Ishikawa (cell line): ENCODE measurements at regions not wholly inside any gene's neighbourhood (a gene's known extent, or its start where the extent isn't known, plus 50 kb on each side); places are given as distances from the start of the nearest gene placed in this dataset.

ENCODE experiments used
- CEBPB ChIP-seq: IDR thresholded peaks from 2 replicates; pipeline ENCODE4 v1.6.1; 2012
- CREB1 ChIP-seq: IDR thresholded peaks from 2 replicates; pipeline ENCODE4 v1.6.1; 2012; ENCODE audit warnings: low read depth
- EGR1 ChIP-seq: IDR thresholded peaks from 2 replicates; pipeline ENCODE4 v1.6.1; 2012
- EP300 ChIP-seq: IDR thresholded peaks from 2 replicates; pipeline ENCODE4 v1.6.1; 2012; ENCODE audit warnings: borderline replicate concordance
- FOXM1 ChIP-seq: IDR thresholded peaks from 2 replicates; pipeline ENCODE4 v1.6.1; 2012; ENCODE audit warnings: low read depth, borderline replicate concordance
- MAX ChIP-seq: IDR thresholded peaks from 2 replicates; pipeline ENCODE4 v1.6.1; 2012
- NFIC ChIP-seq: IDR thresholded peaks from 2 replicates; pipeline ENCODE4 v1.6.1; 2012
- RAD21 ChIP-seq: IDR thresholded peaks from 2 replicates; pipeline ENCODE4 v1.6.1; 2012; ENCODE audit warnings: low read depth
- TAF1 ChIP-seq: IDR thresholded peaks from 2 replicates; pipeline ENCODE4 v1.6.1; 2012; ENCODE audit warnings: low read depth, mild to moderate bottlenecking
- TCF12 ChIP-seq: IDR thresholded peaks from 2 replicates; pipeline ENCODE4 v1.6.1; 2012; ENCODE audit warnings: low read depth
- TEAD4 ChIP-seq: IDR thresholded peaks from 2 replicates; pipeline ENCODE4 v1.6.1; 2012
- YY1 ChIP-seq: IDR thresholded peaks from 2 replicates; pipeline ENCODE4 v1.6.1; 2012; ENCODE audit warnings: low read depth
- ZBTB7A ChIP-seq: IDR thresholded peaks from 2 replicates; pipeline ENCODE4 v1.6.1; 2012; ENCODE audit warnings: low read depth
- TF ChIP-seq, protein P1 (sequence below): IDR thresholded peaks from 2 replicates; pipeline ENCODE4 v1.6.1; 2012; ENCODE audit warnings: low read depth, mild to moderate bottlenecking
- TF ChIP-seq, protein P2 (sequence below): IDR thresholded peaks from 2 replicates; pipeline ENCODE4 v1.6.1; 2012

GRCh38 chr1:88191917-88192316 lies 492.2 kb upstream of the PKN2 start:
- TF ChIP-seq MAX = no peak
- TF ChIP-seq, protein P1, sequence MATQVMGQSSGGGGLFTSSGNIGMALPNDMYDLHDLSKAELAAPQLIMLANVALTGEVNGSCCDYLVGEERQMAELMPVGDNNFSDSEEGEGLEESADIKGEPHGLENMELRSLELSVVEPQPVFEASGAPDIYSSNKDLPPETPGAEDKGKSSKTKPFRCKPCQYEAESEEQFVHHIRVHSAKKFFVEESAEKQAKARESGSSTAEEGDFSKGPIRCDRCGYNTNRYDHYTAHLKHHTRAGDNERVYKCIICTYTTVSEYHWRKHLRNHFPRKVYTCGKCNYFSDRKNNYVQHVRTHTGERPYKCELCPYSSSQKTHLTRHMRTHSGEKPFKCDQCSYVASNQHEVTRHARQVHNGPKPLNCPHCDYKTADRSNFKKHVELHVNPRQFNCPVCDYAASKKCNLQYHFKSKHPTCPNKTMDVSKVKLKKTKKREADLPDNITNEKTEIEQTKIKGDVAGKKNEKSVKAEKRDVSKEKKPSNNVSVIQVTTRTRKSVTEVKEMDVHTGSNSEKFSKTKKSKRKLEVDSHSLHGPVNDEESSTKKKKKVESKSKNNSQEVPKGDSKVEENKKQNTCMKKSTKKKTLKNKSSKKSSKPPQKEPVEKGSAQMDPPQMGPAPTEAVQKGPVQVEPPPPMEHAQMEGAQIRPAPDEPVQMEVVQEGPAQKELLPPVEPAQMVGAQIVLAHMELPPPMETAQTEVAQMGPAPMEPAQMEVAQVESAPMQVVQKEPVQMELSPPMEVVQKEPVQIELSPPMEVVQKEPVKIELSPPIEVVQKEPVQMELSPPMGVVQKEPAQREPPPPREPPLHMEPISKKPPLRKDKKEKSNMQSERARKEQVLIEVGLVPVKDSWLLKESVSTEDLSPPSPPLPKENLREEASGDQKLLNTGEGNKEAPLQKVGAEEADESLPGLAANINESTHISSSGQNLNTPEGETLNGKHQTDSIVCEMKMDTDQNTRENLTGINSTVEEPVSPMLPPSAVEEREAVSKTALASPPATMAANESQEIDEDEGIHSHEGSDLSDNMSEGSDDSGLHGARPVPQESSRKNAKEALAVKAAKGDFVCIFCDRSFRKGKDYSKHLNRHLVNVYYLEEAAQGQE = no peak
- TF ChIP-seq ZBTB7A = no peak
- TF ChIP-seq TAF1 = no peak
- no peak for TF ChIP-seq TCF12
- TF ChIP-seq CREB1 = no peak
- no peak for TF ChIP-seq YY1
- TF ChIP-seq, protein P2, sequence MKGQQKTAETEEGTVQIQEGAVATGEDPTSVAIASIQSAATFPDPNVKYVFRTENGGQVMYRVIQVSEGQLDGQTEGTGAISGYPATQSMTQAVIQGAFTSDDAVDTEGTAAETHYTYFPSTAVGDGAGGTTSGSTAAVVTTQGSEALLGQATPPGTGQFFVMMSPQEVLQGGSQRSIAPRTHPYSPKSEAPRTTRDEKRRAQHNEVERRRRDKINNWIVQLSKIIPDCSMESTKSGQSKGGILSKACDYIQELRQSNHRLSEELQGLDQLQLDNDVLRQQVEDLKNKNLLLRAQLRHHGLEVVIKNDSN = no peak
- no peak for TF ChIP-seq EGR1
- TF ChIP-seq CEBPB = no peak
- no peak for TF ChIP-seq EP300

DNA sequence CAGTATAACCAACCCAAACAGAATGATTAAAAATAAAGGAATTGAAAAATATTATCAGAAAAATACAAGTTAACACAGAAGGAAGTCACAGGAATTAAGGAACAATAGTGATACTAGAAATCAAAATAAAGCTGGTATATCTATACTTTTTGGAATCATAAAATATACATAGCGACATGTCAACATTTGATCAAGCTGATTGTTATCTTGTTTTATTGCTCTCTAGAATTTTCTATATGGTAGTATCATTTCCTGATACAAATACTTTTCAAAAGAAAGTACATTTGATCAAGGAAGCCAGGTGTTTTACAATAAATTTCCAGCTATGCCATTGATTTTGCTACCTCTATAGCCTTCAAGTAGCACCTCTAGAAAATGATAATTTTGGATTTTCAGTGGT lies 489.5 kb upstream of the PKN2 start:
- TF ChIP-seq TCF12 (no peak), EGR1 (no peak), FOXM1 (no peak), TAF1 (no peak), CEBPB (no peak), ZBTB7A (no peak), YY1 (no peak)

DNA sequence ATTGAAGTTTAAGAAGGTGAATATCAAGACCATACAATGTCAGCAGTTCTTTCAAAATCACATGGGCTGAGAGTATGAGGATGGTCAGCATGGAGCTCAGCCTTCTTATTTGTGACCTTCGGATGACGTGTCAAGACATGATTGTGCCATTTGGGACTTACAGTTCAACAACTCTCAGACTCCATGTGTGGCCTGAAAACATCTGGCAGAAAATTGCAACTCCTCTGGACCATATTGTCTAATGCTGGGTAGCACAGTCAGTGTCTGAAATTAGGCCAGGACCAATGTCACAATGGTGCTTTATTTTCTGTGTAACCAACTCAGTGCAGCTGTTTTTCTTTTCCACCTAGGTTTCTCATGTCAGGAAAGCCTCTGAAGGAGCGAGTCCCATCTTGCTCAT lies 483.5 kb upstream of the PKN2 start:
- TF ChIP-seq ZBTB7A = no peak

GRCh38 chr1:88204111-88204510 lies 480.0 kb upstream of the PKN2 start:
- TF ChIP-seq TEAD4 (no peak), MAX (no peak), NFIC (no peak), TCF12 (no peak), YY1 (no peak), RAD21 (no peak), EP300 (no peak), CREB1 (no peak), CEBPB (no peak), FOXM1 (no peak), EGR1 (no peak), ZBTB7A (no peak), TAF1 (no peak)
- TF ChIP-seq, protein P2 = no peak
- TF ChIP-seq, protein P1 = no peak

DNA sequence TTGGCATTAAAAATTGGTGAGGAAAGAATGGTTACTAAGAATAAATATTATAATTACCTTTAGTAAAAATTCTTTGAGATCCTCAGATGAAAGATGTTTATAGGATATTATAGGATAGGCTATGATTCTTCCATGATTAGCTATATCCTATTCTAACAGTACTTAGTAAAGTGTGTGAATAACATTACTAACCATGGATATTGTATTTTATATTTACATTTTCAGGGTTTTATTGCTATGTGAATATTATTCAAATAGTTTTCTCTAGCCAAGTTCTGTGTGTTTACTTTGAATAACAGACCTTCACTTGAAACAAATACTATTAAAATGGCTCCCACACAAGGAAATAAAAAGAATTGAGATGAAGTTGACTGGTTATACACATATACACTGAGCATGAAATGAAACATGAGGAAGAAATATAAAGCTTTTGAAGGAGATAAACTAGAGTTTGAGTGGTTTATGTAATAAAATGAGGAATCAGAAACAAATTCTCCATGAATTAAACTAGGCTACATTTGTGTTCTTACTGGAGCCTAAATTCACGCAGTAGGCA lies 479.4 kb upstream of the PKN2 start:
- TF ChIP-seq TAF1 (no peak), MAX (no peak), TCF12 (no peak), RAD21 (no peak), NFIC (no peak), TEAD4 (no peak), EP300 (no peak), EGR1 (no peak), YY1 (no peak), CEBPB (no peak), CREB1 (no peak), ZBTB7A (no peak), FOXM1 (no peak)
- TF ChIP-seq, protein P1 = no peak
- TF ChIP-seq, protein P2 = no peak
